MM.1S (cell line): ENCODE measurements at regions not wholly inside any gene's neighbourhood (a gene's known extent, or its start where the extent isn't known, plus 50 kb on each side); places are given as distances from the start of the nearest gene placed in this dataset.

ENCODE experiments used
- DNase-seq: peaks from one replicate; pipeline ENCODE4 v3.0.0-alpha.2; 2015
- H2AFZ ChIP-seq: fragments of 300-600 bp; sonication (generic); 2 replicates; pipeline ENCODE4 v1.6.0; 2016; ENCODE audit warnings: antibody characterized with exemption, low read length
- H3F3A ChIP-seq: fragments of 300-600 bp; sonication (generic); 2 replicates; pipeline ENCODE4 v1.6.1; 2016; ENCODE audit warnings: mild to moderate bottlenecking, antibody characterized with exemption, low read length, moderate library complexity, mixed read lengths; ENCODE audit not compliant: insufficient read depth
- H3K27ac ChIP-seq: fragments of 300-600 bp; sonication (generic); 2 replicates; pipeline ENCODE4 v1.5.1; 2016; ENCODE audit warnings: mild to moderate bottlenecking, low read length
- H3K27me3 ChIP-seq: fragments of 300-600 bp; sonication (generic); replicated peaks from 2 replicates; pipeline ENCODE4 v1.6.0; 2016; ENCODE audit warnings: low read length; ENCODE audit not compliant: insufficient read depth
- H3K36me3 ChIP-seq: fragments of 300-600 bp; sonication (generic); replicated peaks from 2 replicates; pipeline ENCODE4 v1.6.1; 2016; ENCODE audit warnings: mild to moderate bottlenecking, low read length, mixed read lengths; ENCODE audit not compliant: insufficient read depth
- H3K4me1 ChIP-seq: fragments of 300-600 bp; sonication (generic); 2 replicates; pipeline ENCODE4 v1.6.1; 2016; ENCODE audit warnings: low read length, mixed read lengths
- H3K4me2 ChIP-seq: fragments of 300-600 bp; sonication (generic); 2 replicates; pipeline ENCODE4 v1.6.0; 2016; ENCODE audit warnings: low read depth, low read length
- H3K4me3 ChIP-seq: fragments of 300-600 bp; sonication (generic); 2 replicates; pipeline ENCODE4 v1.5.1; 2016; ENCODE audit warnings: low read length, mixed read lengths
- H3K79me2 ChIP-seq: fragments of 300-600 bp; sonication (generic); 2 replicates; pipeline ENCODE4 v1.6.1; 2016; ENCODE audit warnings: mixed run types, low read length, mixed read lengths
- H3K9ac ChIP-seq: fragments of 300-600 bp; sonication (generic); 2 replicates; pipeline ENCODE4 v1.6.1; 2016; ENCODE audit warnings: low read length, mixed read lengths
- H3K9me2 ChIP-seq: fragments of 300-600 bp; sonication (generic); replicated peaks from 2 replicates; pipeline ENCODE4 v1.6.1; 2016; ENCODE audit warnings: mild to moderate bottlenecking, low read length, mixed read lengths; ENCODE audit not compliant: insufficient read depth
- H3K9me3 ChIP-seq: fragments of 300-600 bp; sonication (generic); replicated peaks from 2 replicates; pipeline ENCODE4 v1.6.1; 2016; ENCODE audit warnings: mild to moderate bottlenecking, low read length, mixed read lengths; ENCODE audit not compliant: insufficient read depth
- H4K20me1 ChIP-seq: fragments of 300-600 bp; sonication (generic); 2 replicates; pipeline ENCODE4 v1.6.1; 2016; ENCODE audit warnings: mild to moderate bottlenecking, low read length, moderate library complexity, mixed read lengths; ENCODE audit not compliant: insufficient read depth
- CTCF ChIP-seq: fragments of 300-600 bp; sonication (generic); IDR thresholded peaks from 2 replicates; pipeline ENCODE4 v1.5.1; 2016; ENCODE audit warnings: antibody characterized with exemption, low read length, mixed read lengths
- EZH2 ChIP-seq: fragments of 300-600 bp; sonication (generic); optimal IDR thresholded peaks from 2 replicates; pipeline ENCODE3; 2017; ENCODE audit warnings: low read depth, mild to moderate bottlenecking, antibody characterized with exemption, low read length, mixed read lengths
- EZH2phosphoT487 ChIP-seq: fragments of 300-600 bp; sonication (generic); IDR thresholded peaks from 2 replicates; pipeline ENCODE4 v1.6.1; 2018; ENCODE audit warnings: antibody characterized with exemption, low read length

DNA sequence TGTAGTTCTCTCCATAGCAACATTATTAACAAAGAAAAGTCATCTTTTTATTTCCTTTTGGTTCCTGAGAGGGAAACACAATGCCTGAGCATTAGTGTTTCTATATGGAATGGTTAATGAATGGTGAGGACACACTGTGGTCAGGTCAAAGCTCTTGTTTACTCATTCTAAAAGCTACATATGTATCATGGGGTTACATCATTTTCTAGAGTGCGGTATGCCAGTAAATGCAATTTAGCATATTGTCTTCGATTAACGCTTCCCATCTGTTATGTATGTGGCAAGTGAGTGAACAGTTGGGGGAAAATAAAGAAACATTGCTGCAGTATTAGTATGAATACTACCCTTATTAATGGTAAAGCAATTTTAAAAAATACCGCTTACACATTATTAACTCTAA, 1152.2 kb upstream of the SPRY2 start:
- Histone ChIP-seq H3K4me3 (no peak overlapping the region), H2AFZ (no peak overlapping the region), H3K4me1 (no peaks in the 10 kb centered on the region), H3K9me3 (no peaks in the 10 kb centered on the region), H3K9me2 (no peaks in the 10 kb centered on the region), H3K9ac (no peak overlapping the region), H3F3A (no peaks in the 10 kb centered on the region), H3K27me3 (no peaks in the 10 kb centered on the region), H3K79me2 (no peaks in the 10 kb centered on the region), H3K4me2 (no peak overlapping the region), H4K20me1 (no peaks in the 10 kb centered on the region), H3K27ac (no peak overlapping the region), H3K36me3 (no peaks in the 10 kb centered on the region)
- DNase-seq: no peak
- no peak for TF ChIP-seq EZH2phosphoT487
- no peak for TF ChIP-seq CTCF
- no peak for TF ChIP-seq EZH2

- H3K9ac ChIP-seq: no peak overlapping the region
- no peaks in the 10 kb centered on the region for H3K4me1 ChIP-seq
- H2AFZ ChIP-seq: no peak overlapping the region
- DNase-seq: no peak
- H4K20me1 ChIP-seq: no peaks in the 10 kb centered on the region
- H3K4me2 ChIP-seq: no peak overlapping the region
- no peak overlapping the region for H3K27ac ChIP-seq
- H3K9me3 ChIP-seq: no peaks in the 10 kb centered on the region
- no peaks in the 10 kb centered on the region for H3F3A ChIP-seq
- no peaks in the 10 kb centered on the region for H3K9me2 ChIP-seq
- no peaks in the 10 kb centered on the region for H3K79me2 ChIP-seq
- no peak for TF ChIP-seq EZH2
- no peak for TF ChIP-seq EZH2phosphoT487
- TF ChIP-seq CTCF: no peak
- no peak overlapping the region for H3K4me3 ChIP-seq
- H3K27me3 ChIP-seq: no peaks in the 10 kb centered on the region
- no peaks in the 10 kb centered on the region for H3K36me3 ChIP-seq
Observed at GRCh38 chr13:81492449-81492848, 1151.5 kb upstream of the SPRY2 start.

GRCh38 chr13:81488021-81488420, 1147.1 kb upstream of the SPRY2 start:
- Histone ChIP-seq H3K9me3 (no peaks in the 10 kb centered on the region), H3K79me2 (no peaks in the 10 kb centered on the region), H4K20me1 (no peaks in the 10 kb centered on the region), H3K27me3 (no peaks in the 10 kb centered on the region), H3K4me3 (no peak overlapping the region), H3K27ac (no peak overlapping the region), H3K9ac (no peak overlapping the region), H3K9me2 (no peaks in the 10 kb centered on the region), H3K4me1 (no peaks in the 10 kb centered on the region), H3K36me3 (no peaks in the 10 kb centered on the region), H3K4me2 (no peak overlapping the region), H2AFZ (no peak overlapping the region), H3F3A (no peaks in the 10 kb centered on the region)
- TF ChIP-seq EZH2phosphoT487: no peak
- no peak for DNase-seq

- no peaks in the 10 kb centered on the region for H3K79me2 ChIP-seq
- H4K20me1 ChIP-seq: no peaks in the 10 kb centered on the region
- H3F3A ChIP-seq: no peaks in the 10 kb centered on the region
- no peaks in the 10 kb centered on the region for H3K27me3 ChIP-seq
- H3K9me2 ChIP-seq: no peaks in the 10 kb centered on the region
- H3K36me3 ChIP-seq: no peaks in the 10 kb centered on the region
- H3K27ac ChIP-seq: no peak overlapping the region
- H3K4me2 ChIP-seq: no peak overlapping the region
- H3K4me3 ChIP-seq: no peak overlapping the region
- H3K4me1 ChIP-seq: no peaks in the 10 kb centered on the region
- H3K9me3 ChIP-seq: no peaks in the 10 kb centered on the region
- peak; percentile 18 for DNase-seq
- H2AFZ ChIP-seq: no peak overlapping the region
- TF ChIP-seq EZH2phosphoT487 (no peak), CTCF (no peak), EZH2 (no peak)
- no peak overlapping the region for H3K9ac ChIP-seq
Observed at GRCh38 chr13:81487151-81487550, 1146.2 kb upstream of the SPRY2 start.
